Thyroid gland (tissue), 4 donors: ENCODE measurements at regions not wholly inside any gene's neighbourhood (a gene's known extent, or its start where the extent isn't known, plus 50 kb on each side); places are given as distances from the start of the nearest gene placed in this dataset.

Experiments used
- DNase-seq, 2 donors: peaks; one replicate each; pipeline ENCODE4 v3.0.0-alpha.2; 2019
- H3K27ac ChIP-seq, 3 donors: fragments of 200-600 bp; sonication (generic); 1 replicate in 2 of 3; 2 replicates in 1 of 3; pipeline ENCODE4 v1.5.1; 2016 to 2019; ENCODE audit warnings: mild to moderate bottlenecking in 1 of 3, moderate library complexity in 1 of 3
- H3K27me3 ChIP-seq: fragments of 200-600 bp; sonication (generic); one replicate; pipeline ENCODE4 v1.5.1; 2019
- H3K36me3 ChIP-seq, 2 donors: fragments of 200-600 bp; sonication (generic); one replicate each; pipeline ENCODE4 v1.5.1; 2016 to 2019
- H3K4me1 ChIP-seq, 2 donors: fragments of 200-600 bp; sonication (generic); one replicate each; pipeline ENCODE4 v1.5.1; 2017 to 2019
- H3K4me3 ChIP-seq, 3 donors: fragments of 200-600 bp; sonication (generic); replicated peaks in 1 of 3; 1 replicate in 2 of 3; 2 replicates in 1 of 3; pipeline ENCODE4 v1.5.1; 2016; ENCODE audit warnings: mild to moderate bottlenecking in 1 of 3
- H3K9me3 ChIP-seq: fragments of 200-600 bp; sonication (generic); one replicate; pipeline ENCODE4 v1.5.1; 2017
- POLR2A ChIP-seq, 2 donors: fragments of 450-650 bp; IDR thresholded peaks; one replicate each; pipeline ENCODE4 v1.6.1; 2017; ENCODE audit warnings: antibody characterized with exemption in 2 of 2, mild to moderate bottlenecking in 2 of 2, moderate library complexity in 1 of 2
- WGBS, 2 donors: methylation state at CpG; one replicate each; pipeline ENCODE4 v1.1.5; 2017; 5-methylcytosine and 5-hydroxymethylcytosine counted together
- intact Hi-C: fragments of 100-400 bp; cut with DNase I; formaldehyde crosslinking; loops from one replicate; pipeline ENCODE4 v1.15.1; 2023
- TF ChIP-seq, protein P1 (sequence below), 6 experiments: fragments of 200-600 bp in 3 of 6; fragments of 450-650 bp in 3 of 6; sonication (generic) in 3 of 6; IDR thresholded peaks; one replicate each; pipeline ENCODE4 v1.5.1; 2016 to 2019; ENCODE audit warnings: antibody characterized with exemption in 6 of 6, mild to moderate bottlenecking in 2 of 6, inconsistent platforms in 1 of 6, moderate library complexity in 1 of 6

DNA sequence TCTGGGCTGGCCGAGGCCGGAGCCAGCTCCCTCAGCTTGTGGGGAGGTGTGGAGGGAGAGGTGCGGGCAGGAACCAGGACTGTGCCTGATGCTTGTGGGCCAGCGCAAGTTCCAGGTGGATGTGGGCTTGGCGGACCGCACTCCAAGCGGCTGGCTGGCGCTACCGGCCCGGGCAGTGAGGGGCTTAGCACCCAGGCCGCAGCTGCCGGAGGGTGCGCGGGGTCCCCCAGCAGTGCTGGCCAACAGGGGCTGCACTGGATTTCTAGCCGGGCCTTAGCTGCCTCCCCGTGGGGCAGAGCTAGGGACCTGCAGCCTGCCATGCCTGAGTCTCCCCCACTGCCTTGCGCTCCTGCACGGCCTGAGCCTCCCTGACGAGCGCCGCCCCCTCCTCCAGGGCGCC, 242.8 kb downstream of the CCSER2 start:
- Histone ChIP-seq H3K4me3 (no peak overlapping the region), H3K9me3 (no peaks in the 10 kb centered on the region), H3K27me3 (no peaks in the 10 kb centered on the region), H3K36me3 (no peaks in the 10 kb centered on the region), H3K27ac (no peak overlapping the region), H3K4me1 (no peaks in the 10 kb centered on the region)
- no peak for DNase-seq
- WGBS, 2 donors: 99% methylated on average over 12 of the region's 22 CpGs; no CpG with 5 or more reads in 1 of the 2 donors
- intact Hi-C loops: no loop called here
- no peak for TF ChIP-seq POLR2A (IDR thresholded peaks at IDR 0.05)
- TF ChIP-seq, protein P1, sequence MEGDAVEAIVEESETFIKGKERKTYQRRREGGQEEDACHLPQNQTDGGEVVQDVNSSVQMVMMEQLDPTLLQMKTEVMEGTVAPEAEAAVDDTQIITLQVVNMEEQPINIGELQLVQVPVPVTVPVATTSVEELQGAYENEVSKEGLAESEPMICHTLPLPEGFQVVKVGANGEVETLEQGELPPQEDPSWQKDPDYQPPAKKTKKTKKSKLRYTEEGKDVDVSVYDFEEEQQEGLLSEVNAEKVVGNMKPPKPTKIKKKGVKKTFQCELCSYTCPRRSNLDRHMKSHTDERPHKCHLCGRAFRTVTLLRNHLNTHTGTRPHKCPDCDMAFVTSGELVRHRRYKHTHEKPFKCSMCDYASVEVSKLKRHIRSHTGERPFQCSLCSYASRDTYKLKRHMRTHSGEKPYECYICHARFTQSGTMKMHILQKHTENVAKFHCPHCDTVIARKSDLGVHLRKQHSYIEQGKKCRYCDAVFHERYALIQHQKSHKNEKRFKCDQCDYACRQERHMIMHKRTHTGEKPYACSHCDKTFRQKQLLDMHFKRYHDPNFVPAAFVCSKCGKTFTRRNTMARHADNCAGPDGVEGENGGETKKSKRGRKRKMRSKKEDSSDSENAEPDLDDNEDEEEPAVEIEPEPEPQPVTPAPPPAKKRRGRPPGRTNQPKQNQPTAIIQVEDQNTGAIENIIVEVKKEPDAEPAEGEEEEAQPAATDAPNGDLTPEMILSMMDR (IDR thresholded peaks at IDR 0.05): no peak

DNA sequence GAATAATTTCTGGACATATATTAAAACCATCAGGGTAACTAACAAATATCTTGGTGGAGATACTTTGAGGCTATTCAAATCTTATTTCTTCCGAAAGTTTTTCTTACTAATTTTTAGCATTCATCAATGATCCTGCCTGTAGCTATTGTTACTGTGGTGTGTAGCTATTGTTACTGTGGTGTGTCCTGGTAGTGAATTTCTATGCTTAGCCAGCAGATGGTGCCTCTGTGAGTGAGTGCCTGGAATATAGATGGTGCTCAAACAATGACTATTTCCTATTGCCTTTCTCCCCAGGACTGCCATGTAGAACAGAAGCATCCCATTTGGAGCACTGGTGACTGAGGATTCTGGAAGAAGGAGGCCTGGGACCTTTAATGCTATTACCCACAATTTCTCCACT, 245.7 kb downstream of the CCSER2 start:
- DNase-seq: no peak
- no peak overlapping the region for H3K4me3 ChIP-seq
- H3K36me3 ChIP-seq: no peaks in the 10 kb centered on the region
- intact Hi-C loops: no loop called here
- H3K9me3 ChIP-seq: no peaks in the 10 kb centered on the region
- H3K27ac ChIP-seq: no peak overlapping the region
- no peaks in the 10 kb centered on the region for H3K4me1 ChIP-seq
- WGBS, 2 donors: 94 to 97% methylated on average over 1 of the region's 1 CpG
- TF ChIP-seq, protein P1 (IDR thresholded peaks at IDR 0.05): no peak
- no peak for TF ChIP-seq POLR2A (IDR thresholded peaks at IDR 0.05)
- H3K27me3 ChIP-seq: no peaks in the 10 kb centered on the region

DNA sequence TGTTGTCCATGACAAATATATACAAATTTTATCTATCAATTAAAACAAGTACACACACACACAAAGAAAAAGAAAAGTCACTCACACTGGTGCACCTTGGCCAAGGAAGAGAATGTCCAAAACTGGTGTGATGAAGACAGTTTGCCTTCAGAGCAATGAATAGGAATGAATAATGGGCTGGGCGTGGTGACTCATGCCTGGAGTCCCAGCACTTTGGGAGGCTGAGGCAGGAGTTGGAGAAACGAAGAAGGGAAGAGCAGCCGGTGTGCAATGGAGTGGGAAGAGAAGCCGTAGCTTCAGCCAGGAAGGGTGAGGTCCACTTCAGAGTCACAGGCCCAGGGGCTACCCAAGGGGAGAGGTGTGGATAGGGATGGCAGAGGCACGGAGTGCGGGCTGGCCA, 253.6 kb downstream of the CCSER2 start:
- DNase-seq: no peak
- H3K27me3 ChIP-seq: no peaks in the 10 kb centered on the region
- H3K9me3 ChIP-seq: no peaks in the 10 kb centered on the region
- 80 to 87% methylated on average over 6 of the region's 6 CpGs for WGBS, 2 donors
- H3K4me3 ChIP-seq: no peak overlapping the region
- no peaks in the 10 kb centered on the region for H3K36me3 ChIP-seq
- TF ChIP-seq, protein P1 (IDR thresholded peaks at IDR 0.05): no peak
- no peak for TF ChIP-seq POLR2A (IDR thresholded peaks at IDR 0.05)
- H3K4me1 ChIP-seq: no peaks in the 10 kb centered on the region
- intact Hi-C loops: no loop called here
- no peak overlapping the region for H3K27ac ChIP-seq

DNA sequence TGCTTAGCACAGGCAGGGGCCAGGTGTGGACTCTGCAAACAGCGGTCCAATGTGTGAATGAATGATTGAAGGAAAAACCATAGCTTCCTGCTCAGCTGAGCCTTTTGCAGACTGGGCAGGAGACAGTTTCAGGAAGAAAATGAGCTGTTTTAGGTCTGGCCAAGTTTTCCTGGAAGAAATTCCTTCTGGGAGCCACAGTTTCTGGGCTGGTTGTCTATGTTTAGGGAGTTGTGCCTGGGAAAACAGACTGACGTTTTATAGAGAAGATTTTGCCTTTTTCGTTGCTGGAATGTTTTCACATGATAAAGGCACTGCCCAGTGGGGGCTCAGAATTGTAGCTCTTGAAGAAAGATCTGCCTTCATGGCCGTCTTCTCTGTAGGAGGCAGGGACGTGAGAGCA, 255.1 kb downstream of the CCSER2 start:
- WGBS, 2 donors: 67 to 68% methylated on average over 5 of the region's 5 CpGs
- DNase-seq: no peak
- no peak overlapping the region for H3K27ac ChIP-seq
- no peaks in the 10 kb centered on the region for H3K27me3 ChIP-seq
- intact Hi-C loops: no loop called here
- H3K36me3 ChIP-seq: no peaks in the 10 kb centered on the region
- no peak overlapping the region for H3K4me3 ChIP-seq
- no peaks in the 10 kb centered on the region for H3K4me1 ChIP-seq
- TF ChIP-seq POLR2A (IDR thresholded peaks at IDR 0.05): no peak
- TF ChIP-seq, protein P1 (IDR thresholded peaks at IDR 0.05): no peak
- H3K9me3 ChIP-seq: no peaks in the 10 kb centered on the region

DNA sequence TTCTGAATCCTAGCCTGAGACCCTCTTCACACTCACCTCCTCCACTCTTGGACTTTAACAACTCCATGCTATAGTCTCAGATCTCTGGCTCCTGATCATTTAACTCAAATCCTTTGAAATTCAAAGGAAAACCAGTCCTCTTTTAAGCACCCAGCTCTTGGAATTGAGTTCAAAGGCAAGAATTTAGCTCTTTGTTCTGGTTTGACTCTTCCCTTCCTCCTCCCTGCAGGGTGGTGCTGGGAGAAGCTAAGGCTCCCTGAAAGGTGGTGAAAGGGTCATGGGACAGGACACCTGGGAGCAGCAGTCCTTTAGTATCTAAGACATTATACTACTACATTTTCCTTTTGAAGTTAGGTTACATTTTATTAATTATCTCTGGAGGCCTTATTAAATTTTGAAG, 259.4 kb downstream of the CCSER2 start:
- Histone ChIP-seq H3K4me1 (peaks cover 13 to 18% of the 10 kb centered on the region in 2 donors), H3K27me3 (no peaks in the 10 kb centered on the region), H3K27ac (no peak overlapping the region), H3K36me3 (no peaks in the 10 kb centered on the region), H3K9me3 (no peaks in the 10 kb centered on the region), H3K4me3 (no peak overlapping the region)
- no peak for DNase-seq
- no peak for TF ChIP-seq POLR2A (IDR thresholded peaks at IDR 0.05)
- TF ChIP-seq, protein P1 (IDR thresholded peaks at IDR 0.05): no peak
- intact Hi-C loops: no loop called here
